GM12878 (cell line): ENCODE measurements at regions not wholly inside any gene's neighbourhood (a gene's known extent, or its start where the extent isn't known, plus 50 kb on each side); places are given as distances from the start of the nearest gene placed in this dataset.
"Not testable (repeated sequence)": the region's sequence is repeated elsewhere in the genome, so short reads cannot be mapped to it uniquely, and the experiment has no call there.

Experiments used
- ATAC-seq: fragments of 200-7000 bp; cut with Tn5 transposase; 3 replicates; pipeline ENCODE4 v1.9.1; 2020; ENCODE audit warnings: mild to moderate bottlenecking, moderate library complexity
- BruUV-seq: library from RNA; stranded (reverse); fragments of 400-500 nt; replicated peaks from 2 replicates; lab custom pipeline; 2021; lab: Mats Ljungman, UMichigan
- CTCF ChIA-PET: fragments of 300-600 bp; sonication (Branson Sonifier 250); formaldehyde crosslinking; extraction: SDS; loops from one replicate; lab custom pipeline; 2021; ENCODE audit warnings: inconsistent platforms; lab: Yijun Ruan, JAX
- POLR2A ChIA-PET: fragments of 350-600 bp; formaldehyde crosslinking; extraction: SDS; loops from one replicate; lab custom pipeline; 2021; ENCODE audit warnings: inconsistent platforms; lab: Charles Lee
- RAD21 ChIA-PET: fragments of 300-600 bp; sonication (Branson Sonifier 250); formaldehyde crosslinking; loops from one replicate; lab custom pipeline; 2023; ENCODE audit warnings: antibody characterized with exemption; ENCODE audit not compliant: unreplicated experiment; lab: Charles Lee
- SMC1A ChIA-PET: fragments of 300-600 bp; sonication (Branson Sonifier 250); formaldehyde crosslinking; loops from one replicate; lab custom pipeline; 2023; ENCODE audit not compliant: unreplicated experiment, uncharacterized antibody; lab: Charles Lee
- DNase-seq: peaks from one replicate; pipeline ENCODE4 v3.0.0-alpha.2; 2011; ENCODE audit warnings: low read depth, low spot score
- FAIRE-seq: peaks from 3 replicates; lab custom pipeline; 2011; peaks lifted over from hg19 to GRCh38; lab: Jason Lieb, UNC
- H2AFZ ChIP-seq: 2 replicates; pipeline ENCODE4 v1.6.0; 2011; ENCODE audit warnings: low read depth, low read length, control low read depth; ENCODE audit not compliant: control insufficient read depth
- H3K27ac ChIP-seq: 2 replicates; pipeline ENCODE4 v1.5.1; 2011; ENCODE audit warnings: control low read depth; ENCODE audit not compliant: control insufficient read depth, insufficient read depth
- H3K27me3 ChIP-seq, 2 experiments: replicated peaks in 1 of 2; 2 replicates each; pipeline versions ENCODE4 v1.6.0 to v1.6.1; 2011; ENCODE audit warnings: low read length in 1 of 2; ENCODE audit not compliant: control insufficient read depth in 2 of 2, insufficient read depth in 2 of 2
- H3K36me3 ChIP-seq, 2 experiments: 2 replicates each; pipeline ENCODE4 v1.5.1; 2011; ENCODE audit warnings: low read length in 1 of 2; ENCODE audit not compliant: control insufficient read depth in 2 of 2, insufficient read depth in 2 of 2
- H3K4me1 ChIP-seq: 2 replicates; pipeline ENCODE4 v1.6.1; 2011; ENCODE audit warnings: mild to moderate bottlenecking, low read length, moderate library complexity, mixed read lengths; ENCODE audit not compliant: control insufficient read depth, insufficient read depth
- H3K4me2 ChIP-seq: 2 replicates; pipeline ENCODE4 v1.6.0; 2011; ENCODE audit warnings: control low read depth; ENCODE audit not compliant: control insufficient read depth, insufficient read depth
- H3K4me3 ChIP-seq: fragments of 200-600 bp; sonication (generic); 2 replicates; pipeline ENCODE4 v1.5.1; 2016
- H3K79me2 ChIP-seq: 2 replicates; pipeline ENCODE4 v1.6.0; 2011; ENCODE audit warnings: low read length; ENCODE audit not compliant: control insufficient read depth, insufficient read depth
- H3K9ac ChIP-seq: 2 replicates; pipeline ENCODE4 v1.8.0; 2011; ENCODE audit warnings: low read length, control low read depth, mixed read lengths; ENCODE audit not compliant: control insufficient read depth, insufficient read depth
- H3K9me3 ChIP-seq: replicated peaks from 3 replicates; pipeline ENCODE4 v1.5.1; 2011; ENCODE audit warnings: mild to moderate bottlenecking, low read length; ENCODE audit not compliant: control insufficient read depth, insufficient read depth
- H4K20me1 ChIP-seq: 2 replicates; pipeline ENCODE4 v1.6.0; 2011; ENCODE audit not compliant: control insufficient read depth, insufficient read depth
- ATF3 ChIP-seq: IDR thresholded peaks from 2 replicates; pipeline ENCODE4 v1.6.1; 2011; ENCODE audit warnings: low read depth, mild to moderate bottlenecking, low read length, moderate library complexity, borderline replicate concordance; ENCODE audit errors: extremely low read depth
- BCL11A ChIP-seq: IDR thresholded peaks from 2 replicates; pipeline ENCODE4 v1.6.1; 2011; ENCODE audit warnings: low read depth, low read length
- BRCA1 ChIP-seq: IDR thresholded peaks from 2 replicates; pipeline ENCODE4 v1.6.1; 2011; ENCODE audit warnings: low read depth, low read length, improper control_type of control experiment
- CBX5 ChIP-seq: sonication (generic); IDR thresholded peaks from 2 replicates; pipeline ENCODE4 v1.6.1; 2016; ENCODE audit warnings: low read depth, moderate library complexity, mild to moderate bottlenecking, inconsistent platforms
- IKZF1 ChIP-seq: fragments of 450-650 bp; conservative IDR thresholded peaks from 2 replicates; pipeline ENCODE4 v1.6.1; 2017; ENCODE audit warnings: antibody characterized with exemption, mild to moderate bottlenecking
- JUND ChIP-seq: IDR thresholded peaks from 2 replicates; pipeline ENCODE4 v1.6.1; 2012; ENCODE audit warnings: low read depth, mild to moderate bottlenecking, low read length, improper control_type of control experiment, moderate library complexity
- MTA2 ChIP-seq: fragments of 450-650 bp; IDR thresholded peaks from 2 replicates; pipeline ENCODE4 v1.6.1; 2016; ENCODE audit warnings: low read depth, mild to moderate bottlenecking, moderate library complexity
- RUNX3 ChIP-seq: IDR thresholded peaks from 2 replicates; pipeline ENCODE4 v1.6.1; 2012; ENCODE audit warnings: low read length, inconsistent platforms
- SMARCA5 ChIP-seq: fragments of 450-650 bp; IDR thresholded peaks from 2 replicates; pipeline ENCODE4 v1.6.1; 2017; ENCODE audit warnings: mild to moderate bottlenecking
- TARDBP ChIP-seq: IDR thresholded peaks from 2 replicates; pipeline ENCODE4 v1.6.1; 2016; ENCODE audit warnings: borderline replicate concordance
- TCF3 ChIP-seq: IDR thresholded peaks from 2 replicates; pipeline ENCODE4 v1.6.1; 2012; ENCODE audit warnings: low read depth, mild to moderate bottlenecking, low read length, borderline replicate concordance; ENCODE audit not compliant: insufficient read depth
- WGBS: methylation state at CpG from one replicate; pipeline ENCODE4 v1.1.6; 2016; ENCODE audit warnings: low lambda C conversion rate; ENCODE audit not compliant: insufficient replicate concordance, insufficient coverage; ENCODE audit errors: missing lambda C conversion rate; 5-methylcytosine and 5-hydroxymethylcytosine counted together
- in situ Hi-C: fragments of 300-500 bp; cut with MboI; formaldehyde crosslinking; loops from 9 replicates; pipeline ENCODE4 v1.14.3; 2018; ENCODE audit warnings: mixed read lengths
- intact Hi-C: fragments of 100-400 bp; cut with micrococcal nuclease; formaldehyde crosslinking; loops from one replicate; pipeline ENCODE4 v1.14.2; 2022; ENCODE audit not compliant: unreplicated experiment
- TF ChIP-seq, protein P1 (sequence below): fragments of 450-650 bp; IDR thresholded peaks from 2 replicates; pipeline ENCODE4 v1.6.1; 2017; ENCODE audit warnings: borderline replicate concordance

GRCh38 chr4:10831727-10832408 lies 147.3 kb upstream of the CLNK start:
- H3K27me3 ChIP-seq = no peaks in the 10 kb centered on the region
- H2AFZ ChIP-seq = no peak overlapping the region
- no peaks in the 10 kb centered on the region for H3K4me1 ChIP-seq
- WGBS = 96% methylated on average over 2 of the region's 2 CpGs
- H3K36me3 ChIP-seq = no peaks in the 10 kb centered on the region
- DNase-seq (no peak), FAIRE-seq (no peak), ATAC-seq (no peak)
- RAD21 ChIA-PET = interaction anchor here (1.4 kb wide), 1 partner anchor 99 kb away, joined by 3 read pairs; no protein-coding TSS in a partner anchor
- H3K4me3 ChIP-seq = no peak overlapping the region
- CTCF ChIA-PET = no interaction called here
- H3K9ac ChIP-seq = no peak overlapping the region
- TF ChIP-seq TCF3 (no peak), IKZF1 (no peak), BRCA1 (no peak), JUND (no peak), ATF3 (no peak), TARDBP (no peak), CBX5 (no peak), SMARCA5 (no peak), RUNX3 (no peak), BCL11A (no peak), MTA2 (no peak)
- TF ChIP-seq, protein P1, sequence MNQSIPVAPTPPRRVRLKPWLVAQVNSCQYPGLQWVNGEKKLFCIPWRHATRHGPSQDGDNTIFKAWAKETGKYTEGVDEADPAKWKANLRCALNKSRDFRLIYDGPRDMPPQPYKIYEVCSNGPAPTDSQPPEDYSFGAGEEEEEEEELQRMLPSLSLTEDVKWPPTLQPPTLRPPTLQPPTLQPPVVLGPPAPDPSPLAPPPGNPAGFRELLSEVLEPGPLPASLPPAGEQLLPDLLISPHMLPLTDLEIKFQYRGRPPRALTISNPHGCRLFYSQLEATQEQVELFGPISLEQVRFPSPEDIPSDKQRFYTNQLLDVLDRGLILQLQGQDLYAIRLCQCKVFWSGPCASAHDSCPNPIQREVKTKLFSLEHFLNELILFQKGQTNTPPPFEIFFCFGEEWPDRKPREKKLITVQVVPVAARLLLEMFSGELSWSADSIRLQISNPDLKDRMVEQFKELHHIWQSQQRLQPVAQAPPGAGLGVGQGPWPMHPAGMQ = no peak
- H3K9me3 ChIP-seq = no peaks in the 10 kb centered on the region; the same call in 1 of the 3 replicates
- SMC1A ChIA-PET = interaction anchor here (1.1 kb wide), 1 partner anchor 81 kb away, joined by 3 read pairs; no protein-coding TSS in a partner anchor
- in situ Hi-C loops = no loop called here
- intact Hi-C loops = no loop called here
- BruUV-seq = no TSS peak
- POLR2A ChIA-PET = no interaction called here
- H3K79me2 ChIP-seq = no peaks in the 10 kb centered on the region
- H3K4me2 ChIP-seq = no peak overlapping the region
- no peaks in the 10 kb centered on the region for H4K20me1 ChIP-seq
- no peak overlapping the region for H3K27ac ChIP-seq

DNA sequence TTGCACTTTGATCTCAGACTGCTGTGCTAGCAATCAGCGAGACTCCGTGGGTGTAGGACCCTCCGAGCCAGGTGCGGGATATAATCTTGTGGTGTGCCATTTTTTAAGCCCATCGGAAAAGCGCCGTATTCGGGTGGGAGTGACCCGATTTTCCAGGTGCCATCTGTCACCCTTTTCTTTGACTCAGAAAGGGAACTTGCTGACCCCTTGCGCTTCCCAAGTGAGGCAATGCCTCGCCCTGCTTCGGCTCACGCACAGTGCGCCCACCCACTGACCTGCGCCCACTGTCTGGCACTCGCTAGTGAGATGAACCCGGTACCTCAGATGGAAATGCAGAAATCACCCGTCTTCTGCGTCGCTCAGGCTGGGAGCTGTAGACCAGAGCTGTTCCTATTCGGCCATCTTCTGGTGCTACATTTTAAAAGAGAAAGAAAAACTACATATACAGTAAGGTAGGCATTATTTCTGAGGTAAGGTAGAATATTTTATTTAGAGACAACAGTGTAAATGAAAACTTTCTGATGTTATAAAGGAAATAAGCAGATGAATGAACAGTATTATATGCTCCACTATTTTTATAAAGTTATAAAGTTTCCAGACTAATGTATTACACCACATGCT lies 144.5 kb upstream of the CLNK start:
- H3K27ac ChIP-seq, H3K79me2 ChIP-seq, H4K20me1 ChIP-seq, H3K4me3 ChIP-seq, RAD21 ChIA-PET, H3K36me3 ChIP-seq, SMC1A ChIA-PET, ATAC-seq, FAIRE-seq, CTCF ChIA-PET, H3K9me3 ChIP-seq, H3K4me2 ChIP-seq, H2AFZ ChIP-seq, H3K9ac ChIP-seq, POLR2A ChIA-PET, intact Hi-C loops, H3K27me3 ChIP-seq, in situ Hi-C loops, BruUV-seq, H3K4me1 ChIP-seq, DNase-seq: not testable (repeated sequence)
- WGBS = 94% methylated on average over 21 of the region's 21 CpGs
